Loucy (cell line): ENCODE measurements at regions not wholly inside any gene's neighbourhood (a gene's known extent, or its start where the extent isn't known, plus 50 kb on each side); places are given as distances from the start of the nearest gene placed in this dataset.

Experiments
- EZH2phosphoT487 ChIP-seq: fragments of 200-600 bp; IDR thresholded peaks from 2 replicates; pipeline ENCODE4 v1.6.1; 2018; ENCODE audit warnings: antibody characterized with exemption, mild to moderate bottlenecking, moderate library complexity, borderline replicate concordance
- TF ChIP-seq, protein P1 (sequence below): fragments of 200-600 bp; sonication (generic); conservative IDR thresholded peaks from 2 replicates; pipeline ENCODE4 v1.5.1; 2014; ENCODE audit warnings: mild to moderate bottlenecking, antibody characterized with exemption, low read length

DNA sequence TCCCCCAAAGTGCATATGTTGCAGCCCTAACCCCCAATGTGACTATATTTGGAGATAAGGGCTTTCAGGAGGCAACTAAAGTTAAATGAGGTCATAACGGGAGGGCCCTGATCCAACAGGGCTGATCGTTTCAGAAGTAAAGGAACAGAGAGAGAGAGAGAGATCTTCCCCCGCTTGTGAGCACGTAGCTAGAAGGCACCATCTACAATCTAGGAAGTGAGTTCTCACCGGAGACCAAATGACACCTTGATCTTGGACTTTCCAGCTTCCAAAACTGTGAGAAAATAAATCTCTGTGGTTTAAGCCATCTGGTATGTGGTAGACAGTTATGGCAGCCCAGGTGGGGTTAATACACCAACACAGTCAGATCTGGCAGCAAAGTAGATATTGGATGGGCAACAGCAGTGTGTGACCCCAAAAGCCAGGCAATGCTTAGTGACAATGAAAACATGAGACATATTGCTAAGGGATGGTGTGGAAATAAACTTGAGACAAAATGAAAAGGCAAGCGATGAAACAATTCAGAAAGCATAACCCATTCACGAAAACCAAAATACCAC lies 147.2 kb upstream of the GSC start:
- TF ChIP-seq, protein P1, sequence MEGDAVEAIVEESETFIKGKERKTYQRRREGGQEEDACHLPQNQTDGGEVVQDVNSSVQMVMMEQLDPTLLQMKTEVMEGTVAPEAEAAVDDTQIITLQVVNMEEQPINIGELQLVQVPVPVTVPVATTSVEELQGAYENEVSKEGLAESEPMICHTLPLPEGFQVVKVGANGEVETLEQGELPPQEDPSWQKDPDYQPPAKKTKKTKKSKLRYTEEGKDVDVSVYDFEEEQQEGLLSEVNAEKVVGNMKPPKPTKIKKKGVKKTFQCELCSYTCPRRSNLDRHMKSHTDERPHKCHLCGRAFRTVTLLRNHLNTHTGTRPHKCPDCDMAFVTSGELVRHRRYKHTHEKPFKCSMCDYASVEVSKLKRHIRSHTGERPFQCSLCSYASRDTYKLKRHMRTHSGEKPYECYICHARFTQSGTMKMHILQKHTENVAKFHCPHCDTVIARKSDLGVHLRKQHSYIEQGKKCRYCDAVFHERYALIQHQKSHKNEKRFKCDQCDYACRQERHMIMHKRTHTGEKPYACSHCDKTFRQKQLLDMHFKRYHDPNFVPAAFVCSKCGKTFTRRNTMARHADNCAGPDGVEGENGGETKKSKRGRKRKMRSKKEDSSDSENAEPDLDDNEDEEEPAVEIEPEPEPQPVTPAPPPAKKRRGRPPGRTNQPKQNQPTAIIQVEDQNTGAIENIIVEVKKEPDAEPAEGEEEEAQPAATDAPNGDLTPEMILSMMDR, result no peak
- TF ChIP-seq EZH2phosphoT487, result no peak
